ENCODE measurements at regions not wholly inside any gene's neighbourhood (a gene's known extent, or its start where the extent isn't known, plus 50 kb on each side); places are given as distances from the start of the nearest gene placed in this dataset.

- 98% methylated on average over 8 of the region's 8 CpGs for WGBS (ENCODE audit: insufficient coverage)
- TF ChIP-seq CTCF (IDR thresholded peaks at IDR 0.05): no peak
- no peak for TF ChIP-seq EZH2 (IDR thresholded peaks at IDR 0.05; ENCODE audit: borderline replicate concordance, insufficient read depth, low read depth, low read length, poor library complexity, severe bottlenecking)
- Mint-ChIP-seq H3K27ac (no peak overlapping the region), H3K4me3 (no peak overlapping the region), H3K9me3 (ENCODE audit: insufficient read depth) (no peaks in the 10 kb centered on the region), H3K27me3 (peaks cover 20% of the 10 kb centered on the region), H3K4me1 (peaks cover 28% of the 10 kb centered on the region)
- Histone ChIP-seq H3K79me2 (ENCODE audit: control insufficient read depth, insufficient read depth, low read length) (no peaks in the 10 kb centered on the region), H3K4me3 (ENCODE audit: control extremely low read depth in 1 of 5, extremely low read depth in 1 of 5, insufficient read depth in 1 of 5, low read depth in 2 of 5, low read length in 4 of 5) (no peak overlapping the region), H3K9ac (ENCODE audit: low read length) (no peak overlapping the region), H3K4me2 (replicated peaks; ENCODE audit: low read depth, low read length, poor library complexity, severe bottlenecking) (no peak overlapping the region), H2AFZ (ENCODE audit: insufficient read depth, low read depth, low read length, poor library complexity, severe bottlenecking) (no peak overlapping the region), H3K9me3 (ENCODE audit: control extremely low read depth in 1 of 3, control insufficient read depth in 2 of 3, insufficient read depth in 1 of 3, low read length in 2 of 3) (no peaks in the 10 kb centered on the region), H3K4me1 (ENCODE audit: control insufficient read depth in 2 of 2, insufficient read depth in 2 of 2, low read length in 2 of 2) (peaks cover 16 to 27% of the 10 kb centered on the region in 2 donors), H3K27ac (ENCODE audit: low read length in 2 of 2) (no peak overlapping the region), H4K20me1 (ENCODE audit: control insufficient read depth, insufficient read depth, low read length, poor library complexity, severe bottlenecking) (no peaks in the 10 kb centered on the region), H3K27me3 (replicated peaks in 1 of 4; ENCODE audit: control extremely low read depth in 1 of 4, control insufficient read depth in 3 of 4, insufficient read depth in 4 of 4, low read length in 3 of 4) (peaks cover 0 to 17% (median 2%) of the 10 kb centered on the region in 4 experiments), H3K36me3 (replicated peaks in 1 of 2; ENCODE audit: control extremely low read depth in 1 of 2, control insufficient read depth in 1 of 2, extremely low read depth in 1 of 2, insufficient read depth in 2 of 2, low read length in 1 of 2) (no peaks in the 10 kb centered on the region)
- POLR2A ChIA-PET: no interaction called here
- DNase-seq (no peak), ATAC-seq (ENCODE audit: low read depth) (no peak)
- CTCF ChIA-PET: no interaction called here
- intact Hi-C loops (cut with micrococcal nuclease): no loop called here
These were observed 238.2 kb downstream of the SYK start for GRCh38 chr9:91039835-91040140.

- no peak overlapping the region for H3K9ac ChIP-seq (ENCODE audit: low read length)
- H3K4me3 Mint-ChIP-seq: no peak overlapping the region
- TF ChIP-seq EZH2 (IDR thresholded peaks at IDR 0.05; ENCODE audit: borderline replicate concordance, insufficient read depth, low read depth, low read length, poor library complexity, severe bottlenecking) (no peak), CTCF (IDR thresholded peaks at IDR 0.05) (no peak)
- peaks cover 21% of the 10 kb centered on the region for H3K4me1 Mint-ChIP-seq
- no peaks in the 10 kb centered on the region for H3K79me2 ChIP-seq (ENCODE audit: control insufficient read depth, insufficient read depth, low read length)
- H3K4me2 ChIP-seq (replicated peaks; ENCODE audit: low read depth, low read length, poor library complexity, severe bottlenecking): no peak overlapping the region
- ATAC-seq (ENCODE audit: low read depth) (no peak), DNase-seq (no peak)
- intact Hi-C loops (cut with micrococcal nuclease): no loop called here
- peaks cover 14 to 19% of the 10 kb centered on the region in 2 donors for H3K4me1 ChIP-seq (ENCODE audit: control insufficient read depth in 2 of 2, insufficient read depth in 2 of 2, low read length in 2 of 2)
- H3K27ac Mint-ChIP-seq: no peak overlapping the region
- ChIA-PET CTCF (no interaction called here), POLR2A (no interaction called here)
- 94% methylated on average over 7 of the region's 14 CpGs for WGBS (ENCODE audit: insufficient coverage)
- no peak overlapping the region for H3K27ac ChIP-seq (ENCODE audit: low read length in 2 of 2)
- H3K9me3 Mint-ChIP-seq (ENCODE audit: insufficient read depth): no peaks in the 10 kb centered on the region
- no peaks in the 10 kb centered on the region for H4K20me1 ChIP-seq (ENCODE audit: control insufficient read depth, insufficient read depth, low read length, poor library complexity, severe bottlenecking)
- H3K36me3 ChIP-seq (replicated peaks in 1 of 2; ENCODE audit: control extremely low read depth in 1 of 2, control insufficient read depth in 1 of 2, extremely low read depth in 1 of 2, insufficient read depth in 2 of 2, low read length in 1 of 2): no peaks in the 10 kb centered on the region
- no peak overlapping the region for H2AFZ ChIP-seq (ENCODE audit: insufficient read depth, low read depth, low read length, poor library complexity, severe bottlenecking)
- H3K27me3 Mint-ChIP-seq: peaks cover 25% of the 10 kb centered on the region
- H3K27me3 ChIP-seq (replicated peaks in 1 of 4; ENCODE audit: control extremely low read depth in 1 of 4, control insufficient read depth in 3 of 4, insufficient read depth in 4 of 4, low read length in 3 of 4): peaks cover 0 to 18% (median 4%) of the 10 kb centered on the region in 4 experiments
- no peaks in the 10 kb centered on the region for H3K9me3 ChIP-seq (ENCODE audit: control extremely low read depth in 1 of 3, control insufficient read depth in 2 of 3, insufficient read depth in 1 of 3, low read length in 2 of 3)
- H3K4me3 ChIP-seq (ENCODE audit: control extremely low read depth in 1 of 5, extremely low read depth in 1 of 5, insufficient read depth in 1 of 5, low read depth in 2 of 5, low read length in 4 of 5): no peak overlapping the region
These were observed 239.0 kb downstream of the SYK start for GRCh38 chr9:91040371-91041215.
